Medulla oblongata (tissue), 1 donor: ENCODE measurements at regions not wholly inside any gene's neighbourhood (a gene's known extent, or its start where the extent isn't known, plus 50 kb on each side); places are given as distances from the start of the nearest gene placed in this dataset.
"Not testable (repeated sequence)": the region's sequence is repeated elsewhere in the genome, so short reads cannot be mapped to it uniquely, and the experiment has no call there.

Source experiments
- DNase-seq: peaks from one replicate; pipeline ENCODE4 v3.0.0-alpha.2; 2015; ENCODE audit errors: extremely low spot score

- no peak for DNase-seq
These were observed 69.7 kb downstream of the GLYATL1 start for GRCh38 chr11:59008947-59009346.

- peak; percentile 12 for DNase-seq
These were observed 70.4 kb downstream of the GLYATL1 start for GRCh38 chr11:59009661-59010060.

GRCh38 chr11:59010708-59011107 is 71.4 kb downstream of the GLYATL1 start:
- no peak for DNase-seq

GRCh38 chr11:59011655-59012397 is 72.5 kb downstream of the GLYATL1 start:
- peak; percentile 9 for DNase-seq

GRCh38 chr11:59012398-59013265 is 73.3 kb downstream of the GLYATL1 start:
- DNase-seq, result no peak

- no peak for DNase-seq
These were observed 61.0 kb upstream of the GLYATL1B start for GRCh38 chr11:59025097-59025496.

GRCh38 chr11:59028105-59028504 is 58.0 kb upstream of the GLYATL1B start:
- DNase-seq, result no peak

GRCh38 chr11:59029366-59029889 is 56.7 kb upstream of the GLYATL1B start:
- DNase-seq, result no peak

GRCh38 chr11:59030037-59030436 is 56.1 kb upstream of the GLYATL1B start:
- no peak for DNase-seq

GRCh38 chr11:59031746-59032145 is 54.4 kb upstream of the GLYATL1B start:
- not testable (repeated sequence) for DNase-seq
